ENCODE measurements at regions not wholly inside any gene's neighbourhood (a gene's known extent, or its start where the extent isn't known, plus 50 kb on each side); places are given as distances from the start of the nearest gene placed in this dataset.

DNA sequence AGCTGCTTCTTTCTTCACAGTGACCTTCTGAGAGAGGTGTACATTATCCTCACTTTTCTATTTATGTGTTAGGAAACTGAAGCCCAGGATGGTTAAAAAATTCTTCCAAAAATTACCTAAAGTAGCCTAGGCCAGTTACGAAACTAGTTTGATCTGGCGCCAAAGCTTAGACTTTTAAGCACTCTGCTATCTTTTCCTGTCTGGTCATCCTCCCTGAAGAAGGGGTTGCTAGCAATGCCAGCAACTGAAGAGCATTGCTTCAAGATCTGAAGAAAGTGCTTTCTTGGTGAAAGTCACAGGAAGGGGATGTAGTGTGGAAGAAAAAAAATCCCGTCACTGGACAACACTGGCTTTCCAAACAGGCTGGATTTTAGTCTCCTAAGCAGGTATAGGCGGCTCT lies 618.8 kb upstream of the GRM7 start:
- TF ChIP-seq, protein P1, sequence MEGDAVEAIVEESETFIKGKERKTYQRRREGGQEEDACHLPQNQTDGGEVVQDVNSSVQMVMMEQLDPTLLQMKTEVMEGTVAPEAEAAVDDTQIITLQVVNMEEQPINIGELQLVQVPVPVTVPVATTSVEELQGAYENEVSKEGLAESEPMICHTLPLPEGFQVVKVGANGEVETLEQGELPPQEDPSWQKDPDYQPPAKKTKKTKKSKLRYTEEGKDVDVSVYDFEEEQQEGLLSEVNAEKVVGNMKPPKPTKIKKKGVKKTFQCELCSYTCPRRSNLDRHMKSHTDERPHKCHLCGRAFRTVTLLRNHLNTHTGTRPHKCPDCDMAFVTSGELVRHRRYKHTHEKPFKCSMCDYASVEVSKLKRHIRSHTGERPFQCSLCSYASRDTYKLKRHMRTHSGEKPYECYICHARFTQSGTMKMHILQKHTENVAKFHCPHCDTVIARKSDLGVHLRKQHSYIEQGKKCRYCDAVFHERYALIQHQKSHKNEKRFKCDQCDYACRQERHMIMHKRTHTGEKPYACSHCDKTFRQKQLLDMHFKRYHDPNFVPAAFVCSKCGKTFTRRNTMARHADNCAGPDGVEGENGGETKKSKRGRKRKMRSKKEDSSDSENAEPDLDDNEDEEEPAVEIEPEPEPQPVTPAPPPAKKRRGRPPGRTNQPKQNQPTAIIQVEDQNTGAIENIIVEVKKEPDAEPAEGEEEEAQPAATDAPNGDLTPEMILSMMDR (IDR thresholded peaks at IDR 0.05) = no peak
- no peak for TF ChIP-seq POLR2A (IDR thresholded peaks at IDR 0.05)
- TF ChIP-seq EP300 (IDR thresholded peaks at IDR 0.05) = no peak
